GM06990 (cell line): ENCODE measurements at regions not wholly inside any gene's neighbourhood (a gene's known extent, or its start where the extent isn't known, plus 50 kb on each side); places are given as distances from the start of the nearest gene placed in this dataset.
"Not testable (repeated sequence)": the region's sequence is repeated elsewhere in the genome, so short reads cannot be mapped to it uniquely, and the experiment has no call there.

Experiments used
- DNase-seq: peaks from one replicate; pipeline ENCODE4 v3.0.0-alpha.2; 2011; ENCODE audit not compliant: insufficient read length; ENCODE audit errors: extremely low read depth
- H3K27me3 ChIP-seq: replicated peaks from 2 replicates; pipeline ENCODE4 v1.6.0; 2011; ENCODE audit warnings: low read length; ENCODE audit not compliant: control insufficient read depth, insufficient read depth
- H3K36me3 ChIP-seq: 2 replicates; pipeline ENCODE4 v1.5.1; 2011; ENCODE audit warnings: low read length; ENCODE audit not compliant: control insufficient read depth, insufficient read depth
- H3K4me3 ChIP-seq: replicated peaks from 2 replicates; pipeline ENCODE4 v1.5.1; 2011; ENCODE audit warnings: low read depth, mild to moderate bottlenecking, control low read depth, low read length
- CTCF ChIP-seq: IDR thresholded peaks from 2 replicates; pipeline ENCODE4 v1.5.1; 2011; ENCODE audit warnings: low read length, control low read depth, mild to moderate bottlenecking, inconsistent platforms; ENCODE audit not compliant: insufficient read depth, poor library complexity, severe bottlenecking

- H3K4me3 ChIP-seq, H3K36me3 ChIP-seq, H3K27me3 ChIP-seq, DNase-seq: not testable (repeated sequence)
Observed at GRCh38 chr17:6373599-6373998, 61.3 kb downstream of the AIPL1 start.

GRCh38 chr17:6366221-6366666 is 68.7 kb downstream of the AIPL1 start:
- no peaks in the 10 kb centered on the region; the same call in 1 of the 2 replicates for H3K27me3 ChIP-seq
- DNase-seq: no peak
- TF ChIP-seq CTCF: no peak
- H3K36me3 ChIP-seq: no peaks in the 10 kb centered on the region
- H3K4me3 ChIP-seq: no peak overlapping the region

GRCh38 chr17:6365200-6365943 is 69.5 kb downstream of the AIPL1 start:
- DNase-seq: no peak
- Histone ChIP-seq H3K4me3 (no peak overlapping the region), H3K27me3 (no peaks in the 10 kb centered on the region; the same call in 1 of the 2 replicates), H3K36me3 (no peaks in the 10 kb centered on the region)
- TF ChIP-seq CTCF: no peak

- Histone ChIP-seq H3K4me3 (no peak overlapping the region), H3K27me3 (no peaks in the 10 kb centered on the region; the same call in 1 of the 2 replicates), H3K36me3 (no peaks in the 10 kb centered on the region)
- no peak for DNase-seq
- TF ChIP-seq CTCF: no peak
Observed at GRCh38 chr17:6361733-6362132, 73.2 kb downstream of the AIPL1 start.

GRCh38 chr17:6358131-6358530 is 76.8 kb downstream of the AIPL1 start:
- Histone ChIP-seq H3K36me3 (no peaks in the 10 kb centered on the region), H3K4me3 (no peak overlapping the region), H3K27me3 (0 out of 2 replicates have a peak, but pooled peaks cover 1% of the 10 kb centered on the region)
- no peak for TF ChIP-seq CTCF
- no peak for DNase-seq

GRCh38 chr17:6356562-6356961 is 78.4 kb downstream of the AIPL1 start:
- H3K36me3 ChIP-seq: no peaks in the 10 kb centered on the region
- H3K27me3 ChIP-seq: 0 out of 2 replicates have a peak, but pooled peaks cover 1% of the 10 kb centered on the region
- H3K4me3 ChIP-seq: no peak overlapping the region
- no peak for DNase-seq
- no peak for TF ChIP-seq CTCF
